Bone marrow (tissue), 2 donors: ENCODE measurements at regions not wholly inside any gene's neighbourhood (a gene's known extent, or its start where the extent isn't known, plus 50 kb on each side); places are given as distances from the start of the nearest gene placed in this dataset.

ENCODE experiments used
- DNase-seq, 2 donors: peaks; one replicate each; lab custom pipeline; 2025; lab: John Stamatoyannopoulos, UW

DNA sequence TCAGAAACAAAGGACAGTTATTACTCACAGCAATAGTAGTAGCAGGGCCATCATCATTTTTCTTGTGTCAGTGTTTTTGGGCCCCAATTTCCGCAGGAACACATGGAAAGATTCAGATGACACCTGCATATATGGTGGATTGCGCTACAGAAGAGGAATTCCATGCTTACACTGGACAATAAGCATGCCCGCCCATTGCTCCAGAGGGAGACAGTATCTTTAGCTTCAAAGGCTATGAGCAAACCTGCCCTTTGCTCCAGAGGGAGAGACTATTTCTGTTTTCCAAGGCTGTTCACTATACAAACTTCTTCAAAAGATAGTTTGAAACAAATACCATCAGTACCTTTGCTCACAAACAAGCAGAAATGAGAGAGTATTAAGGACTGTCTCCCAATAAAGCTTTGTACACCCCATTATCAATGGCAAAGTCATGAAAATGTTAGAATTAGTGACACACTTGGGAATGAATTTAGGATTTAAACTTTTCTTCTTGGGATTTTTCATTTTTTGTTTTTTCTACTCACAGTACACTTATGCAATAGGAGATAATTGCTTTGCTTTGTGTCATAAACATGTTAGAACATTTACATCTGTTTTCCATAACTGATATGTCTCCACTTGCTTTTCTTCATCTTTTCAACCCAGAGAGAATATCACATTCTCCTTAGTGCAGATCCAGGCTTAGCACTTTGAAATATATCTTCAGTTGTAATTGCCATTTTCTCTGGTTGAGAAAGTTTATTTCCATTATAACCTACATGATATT lies 564.5 kb upstream of the ZNF717 start:
- DNase-seq: no peak

DNA sequence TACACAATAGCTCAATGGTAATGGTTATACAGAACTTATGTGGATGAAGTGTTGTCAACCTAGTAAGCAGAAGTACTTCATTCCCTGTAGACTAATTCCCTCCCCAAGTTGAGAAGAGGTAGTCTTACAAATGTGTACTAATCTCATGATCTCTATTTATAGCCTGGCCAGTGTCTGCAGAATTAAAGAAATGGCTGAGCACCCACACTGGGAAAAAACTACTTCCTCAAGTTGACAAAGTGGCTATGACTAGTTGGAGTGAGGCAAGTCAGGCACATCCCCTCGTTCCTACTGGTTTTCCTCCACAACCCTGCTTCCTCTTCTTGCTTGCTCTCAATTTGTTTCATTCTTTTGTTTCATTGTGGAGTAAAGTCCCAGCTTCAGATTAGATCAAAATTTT lies 566.7 kb upstream of the ZNF717 start:
- DNase-seq: no peak

DNA sequence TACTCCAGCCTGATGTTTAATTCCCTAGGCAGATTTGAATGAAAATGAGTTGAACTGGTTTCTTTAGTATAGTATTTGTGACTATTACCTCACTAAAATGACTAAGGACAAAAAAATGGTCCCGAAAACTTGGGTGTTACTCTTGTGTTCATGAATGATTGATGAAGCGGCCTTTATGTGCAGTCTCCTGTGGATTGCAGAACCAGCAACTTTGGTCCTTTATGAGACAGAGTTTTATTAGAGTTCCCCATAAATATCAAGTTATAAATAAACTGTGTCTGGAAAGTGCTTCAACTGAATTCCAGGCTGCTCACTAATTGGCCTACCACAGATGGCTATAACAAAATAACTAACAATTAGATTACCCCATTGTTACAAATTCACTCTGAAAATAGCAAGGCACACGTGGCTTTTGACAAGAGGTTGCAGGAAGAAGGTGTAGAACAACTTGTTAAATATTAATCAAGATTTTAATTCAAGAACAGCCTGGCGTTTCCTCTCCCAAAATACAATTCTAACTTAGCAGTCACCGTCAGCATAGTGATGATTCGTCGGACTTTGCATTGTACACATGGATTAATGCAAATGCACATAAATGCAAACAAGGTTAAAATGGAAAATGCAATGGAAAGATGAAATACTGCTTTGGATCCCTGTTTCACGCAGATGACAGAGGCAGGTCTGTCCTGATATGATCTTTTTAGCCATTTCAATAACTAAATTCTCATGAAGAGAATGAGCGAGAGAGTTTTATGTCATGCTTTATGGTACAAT lies 567.3 kb upstream of the ZNF717 start:
- DNase-seq: no peak

DNA sequence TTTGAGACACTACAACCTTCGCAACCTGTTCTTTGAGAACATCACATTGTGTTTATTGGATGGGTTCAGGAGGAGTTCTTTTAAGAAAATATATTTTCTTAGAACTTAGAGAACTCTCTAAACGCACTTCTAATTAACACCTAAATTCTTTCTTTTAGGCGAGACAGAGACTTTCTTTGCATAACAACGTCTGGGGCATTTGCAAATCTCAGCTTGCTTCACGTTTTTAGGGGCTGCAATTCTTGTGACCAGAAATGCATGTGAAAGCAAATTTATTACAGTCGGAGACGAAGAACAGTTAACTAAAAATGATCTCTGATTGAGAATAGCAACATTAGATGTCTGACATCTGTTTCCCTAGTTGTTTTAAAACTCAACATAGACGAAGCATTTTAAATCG lies 568.3 kb upstream of the ZNF717 start:
- no peak for DNase-seq

DNA sequence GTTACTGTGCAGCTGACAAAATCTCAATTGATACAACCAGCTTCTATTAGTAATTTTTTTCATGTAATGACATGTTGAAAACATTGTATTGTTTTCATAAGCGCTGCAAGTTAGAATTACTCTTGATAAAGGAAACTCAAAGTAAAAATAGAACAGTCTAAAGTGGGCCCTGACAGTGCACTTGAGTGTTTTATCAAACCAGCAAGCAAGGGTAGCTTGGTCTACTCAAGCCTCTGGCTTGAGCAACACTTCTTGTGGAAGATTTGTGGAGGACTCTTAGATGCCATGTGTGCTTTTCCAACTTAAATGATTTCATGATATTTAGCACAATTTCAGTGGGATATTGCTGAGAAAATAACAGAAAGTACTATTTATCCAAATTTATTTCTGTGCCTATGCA lies 575.7 kb upstream of the ZNF717 start:
- no peak for DNase-seq

DNA sequence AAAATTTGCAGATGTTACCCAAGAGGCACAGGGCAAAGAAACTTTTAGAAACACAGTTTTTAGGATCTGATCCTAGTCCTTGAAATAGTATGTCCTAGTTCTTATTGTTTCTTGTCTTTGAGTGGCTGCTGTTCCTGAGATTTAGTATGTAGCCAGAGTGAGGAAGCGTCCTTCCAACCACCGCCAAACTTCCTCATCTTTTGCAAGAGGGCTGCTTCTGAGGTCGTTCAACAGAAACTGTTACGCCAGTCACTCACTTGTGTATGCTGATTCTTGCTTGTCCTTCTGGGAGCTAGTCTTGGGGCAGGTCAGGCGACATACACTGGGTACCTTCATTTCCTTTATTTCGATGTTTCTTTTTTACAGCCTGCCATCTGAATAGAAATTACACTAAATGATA lies 577.3 kb upstream of the ZNF717 start:
- DNase-seq: no peak

DNA sequence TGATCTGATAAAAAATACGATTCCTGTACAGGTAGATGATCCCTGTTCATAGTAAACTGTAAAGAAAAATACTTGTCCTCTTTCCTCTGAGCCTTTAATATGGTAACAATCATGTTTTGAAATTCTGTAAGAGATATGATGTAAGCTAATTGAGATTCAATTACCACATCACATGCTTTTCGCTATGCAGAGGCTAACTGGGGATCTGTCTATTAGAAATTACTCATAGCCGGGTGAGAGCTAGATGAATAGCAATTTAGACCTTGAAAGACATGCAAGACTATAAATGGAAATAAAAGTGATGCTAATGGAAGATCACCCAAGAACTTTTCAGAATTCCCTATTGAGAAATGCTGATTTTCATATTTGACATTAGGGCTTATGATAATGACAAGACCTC lies 579.9 kb upstream of the ZNF717 start:
- no peak for DNase-seq

DNA sequence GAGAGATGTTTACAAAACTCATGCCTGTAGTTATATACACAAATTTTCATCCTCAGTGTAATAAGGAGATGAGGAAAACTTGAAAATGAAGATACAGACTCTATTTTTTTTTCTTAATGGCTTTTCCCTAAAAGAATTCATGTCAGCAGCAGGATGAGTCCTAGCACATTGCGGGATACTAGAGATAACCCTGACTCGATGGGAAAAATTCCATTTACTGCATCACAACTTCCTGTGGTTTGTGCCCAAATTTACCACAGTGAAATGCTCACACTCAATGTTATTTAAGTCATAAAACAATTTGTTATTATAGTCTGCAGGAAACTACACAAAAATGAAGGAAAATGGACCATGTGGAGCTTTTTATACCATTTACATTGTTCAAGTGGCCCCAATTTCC lies 581.9 kb upstream of the ZNF717 start:
- DNase-seq: no peak

DNA sequence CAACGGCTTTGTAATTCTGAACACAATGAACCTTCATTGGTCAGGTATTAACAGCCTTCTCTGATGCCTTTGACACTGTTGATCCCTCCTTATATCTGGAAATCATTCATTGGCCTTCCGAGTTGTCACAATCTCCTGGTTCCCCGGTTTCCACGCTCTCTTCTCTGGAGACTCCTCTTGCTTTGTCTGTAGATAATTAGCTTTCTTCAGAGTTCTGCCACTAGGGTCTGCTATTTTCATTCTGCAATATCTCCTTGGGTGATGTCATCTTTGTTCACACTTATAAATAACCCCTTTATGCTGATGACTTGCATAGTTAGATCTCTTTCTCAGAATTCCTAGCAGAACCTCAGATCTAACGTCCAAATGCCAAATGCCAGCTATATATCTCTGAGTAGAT lies 583.8 kb upstream of the ZNF717 start:
- DNase-seq: no peak

DNA sequence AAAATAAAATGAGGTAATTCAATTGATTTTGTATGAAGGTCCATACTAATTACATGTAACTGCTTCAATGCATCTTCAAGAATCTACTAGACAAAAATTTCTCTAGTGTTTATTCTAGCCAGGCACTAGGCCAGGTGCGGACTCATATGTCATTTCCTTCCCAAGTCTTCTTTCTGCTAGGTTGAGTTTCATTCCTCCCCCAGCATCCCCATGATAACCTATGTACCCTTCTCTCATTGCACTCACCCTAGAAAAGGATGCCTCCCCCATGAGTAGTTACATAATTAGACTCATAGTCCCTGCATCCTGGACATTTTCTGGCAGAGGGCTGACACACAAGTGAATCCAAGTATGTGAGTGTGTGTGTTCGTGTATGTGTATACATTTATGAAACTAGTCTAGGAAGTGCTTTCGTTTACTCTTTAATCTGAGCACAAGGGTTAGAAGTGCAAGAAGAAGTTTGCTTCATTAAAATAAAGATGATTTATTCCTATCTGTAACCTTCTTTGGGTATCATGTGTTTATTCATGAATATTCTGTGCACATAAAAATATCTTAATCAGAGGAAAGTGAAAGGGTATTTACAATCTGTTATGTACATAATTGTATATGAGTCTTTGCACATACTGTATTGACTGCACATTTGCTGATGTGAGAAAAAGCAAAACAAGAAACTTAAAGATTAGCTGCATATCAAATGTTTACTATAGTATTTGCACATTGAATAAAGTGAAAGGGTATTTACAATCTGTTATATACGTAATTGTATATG lies 585.6 kb upstream of the ZNF717 start:
- DNase-seq: no peak

DNA sequence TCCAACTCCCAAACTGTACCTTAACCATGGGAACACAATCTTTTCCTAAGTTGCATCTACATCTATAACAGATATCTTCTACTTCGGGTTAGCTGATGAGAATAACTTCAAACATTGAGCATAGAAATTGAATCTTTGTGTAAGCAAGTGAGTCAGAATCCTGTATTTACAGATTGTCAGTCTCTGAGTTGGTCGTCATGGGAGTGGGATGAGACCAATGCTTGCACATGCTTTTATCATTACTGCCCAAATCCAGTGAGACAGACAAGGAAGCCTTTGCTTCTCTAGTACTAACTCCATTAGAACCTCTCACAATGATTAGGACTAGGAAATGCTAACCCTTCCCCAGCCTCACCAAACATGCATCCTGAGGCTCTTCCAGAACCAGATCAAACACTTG lies 587.1 kb upstream of the ZNF717 start:
- no peak for DNase-seq

DNA sequence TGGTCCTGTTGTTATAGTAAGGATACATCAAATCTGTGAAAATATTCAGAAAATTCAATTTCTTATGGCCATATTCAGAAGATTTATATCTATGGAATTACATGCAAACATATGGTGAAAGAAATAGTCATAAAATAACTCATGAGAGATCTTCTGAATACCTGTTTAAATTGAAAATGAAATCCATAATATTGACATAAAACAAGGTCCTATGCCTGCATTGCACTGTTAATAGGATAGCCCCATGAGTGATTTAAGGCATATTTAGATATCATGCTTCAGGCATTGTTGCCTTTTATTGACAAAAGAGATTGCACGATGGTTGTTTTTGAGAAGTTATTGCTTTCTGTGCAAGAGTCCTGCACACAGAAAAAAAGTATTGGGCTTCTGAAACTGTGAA lies 591.7 kb upstream of the ZNF717 start:
- DNase-seq: no peak

DNA sequence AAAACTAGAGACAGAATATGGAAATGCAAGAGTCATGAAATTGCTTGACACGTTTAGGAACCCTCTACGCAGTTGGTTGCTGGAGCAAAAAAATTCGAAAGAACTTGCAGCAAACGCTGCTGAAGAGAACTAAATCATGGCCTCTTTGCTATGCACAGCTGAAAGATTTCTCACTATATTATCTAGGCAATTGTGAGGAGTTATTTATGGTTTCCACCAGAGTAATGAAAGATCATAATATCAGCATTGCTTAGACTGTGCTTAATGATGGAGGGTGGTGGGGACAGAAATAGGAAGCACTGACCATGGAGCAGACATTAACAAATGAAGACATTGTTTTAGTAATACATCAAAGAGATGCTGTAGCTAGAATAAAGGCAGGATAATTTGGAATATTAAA lies 593.4 kb upstream of the ZNF717 start:
- no peak for DNase-seq

DNA sequence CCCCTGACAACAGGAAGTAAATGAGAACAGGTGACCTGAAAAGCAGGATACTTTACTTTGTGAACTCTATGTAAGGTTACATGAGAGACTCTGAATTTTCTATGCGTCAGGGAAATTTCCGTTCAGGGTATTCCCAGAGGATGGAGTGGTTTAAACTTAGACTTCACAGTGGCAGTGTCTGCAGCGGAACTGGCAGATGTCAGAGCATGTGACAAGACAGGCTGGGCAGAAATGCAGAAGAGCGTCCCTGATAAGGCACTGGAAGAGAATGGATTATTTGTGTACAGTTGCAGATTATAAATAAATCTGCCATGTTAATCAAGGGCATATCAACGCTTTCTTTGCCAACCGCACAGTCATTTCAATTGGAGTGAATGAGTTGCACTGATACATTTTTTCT lies 598.4 kb upstream of the ZNF717 start:
- DNase-seq: no peak

DNA sequence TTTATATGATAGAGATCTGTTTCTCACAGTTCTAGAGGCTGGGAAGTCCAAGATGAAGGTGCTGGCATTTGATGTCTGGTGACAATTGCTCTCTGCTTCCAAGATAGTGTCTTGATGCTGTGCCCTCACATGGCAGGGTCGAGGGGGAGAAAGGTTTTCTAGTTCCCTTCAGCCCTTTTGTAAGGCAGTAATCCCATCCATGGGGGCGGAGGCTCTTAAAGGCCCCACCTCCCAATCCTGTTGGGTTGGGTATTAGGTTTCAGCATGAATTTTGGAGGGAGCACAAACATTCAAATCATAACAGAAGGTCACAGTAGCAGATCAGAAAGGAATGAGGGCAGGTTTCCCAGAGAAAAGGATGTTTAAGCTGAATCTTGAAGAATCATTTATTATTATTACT lies 601.7 kb upstream of the ZNF717 start:
- no peak for DNase-seq

DNA sequence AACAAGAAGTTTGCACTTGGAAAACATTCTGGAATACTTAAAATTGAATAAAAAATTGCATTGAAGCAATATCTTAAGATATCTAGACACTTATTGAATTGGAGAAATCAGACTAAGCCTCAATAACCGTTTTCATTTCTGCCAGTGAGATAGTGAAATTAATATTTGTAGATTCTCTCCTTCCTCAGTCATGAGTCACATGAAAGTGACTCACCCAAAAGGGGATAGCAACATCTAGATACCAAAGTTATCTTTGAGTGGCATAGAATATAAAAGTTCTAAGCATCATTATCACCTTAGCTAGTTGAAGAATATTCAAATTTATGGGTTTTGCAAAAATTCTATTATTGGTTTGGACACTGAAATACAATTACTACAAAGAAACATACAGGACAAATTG lies 614.8 kb upstream of the ZNF717 start:
- DNase-seq: no peak

DNA sequence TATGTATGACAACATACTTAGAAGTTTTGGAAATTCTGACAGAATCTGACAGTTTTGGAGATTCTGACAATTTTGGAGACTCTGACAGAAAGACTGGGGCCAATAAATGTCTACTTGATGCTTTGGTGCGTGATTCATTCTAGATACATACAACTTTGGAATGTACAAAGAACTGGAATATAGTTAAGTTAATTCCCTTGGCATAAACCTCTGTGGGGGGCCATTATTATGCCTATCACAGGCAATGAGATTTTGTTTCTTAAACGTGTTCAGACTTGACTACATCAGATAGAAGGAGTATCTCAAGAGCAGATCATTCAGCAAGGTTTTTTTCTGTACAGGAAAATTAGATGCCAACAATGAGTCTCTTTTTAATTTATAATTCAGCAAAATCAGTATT lies 617.6 kb upstream of the ZNF717 start:
- no peak for DNase-seq

DNA sequence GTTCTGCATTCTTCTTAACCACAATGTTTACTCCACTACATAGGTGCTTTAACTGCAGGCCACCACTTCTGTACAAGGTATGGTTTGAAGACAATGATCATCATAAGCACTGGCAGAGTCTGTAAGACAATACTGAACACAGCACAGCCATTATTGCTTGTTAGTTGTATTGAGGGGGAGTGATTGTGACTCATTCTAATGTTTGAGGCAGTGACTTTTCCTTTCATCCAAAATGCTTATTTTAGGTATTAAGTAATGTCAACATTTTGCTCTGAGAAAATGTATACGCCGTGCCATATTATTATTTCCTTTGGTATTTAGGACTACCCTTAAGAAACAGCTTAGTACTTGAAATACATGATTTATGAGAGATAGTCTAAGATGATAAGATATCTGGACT lies 618.2 kb upstream of the ZNF717 start:
- DNase-seq: no peak

DNA sequence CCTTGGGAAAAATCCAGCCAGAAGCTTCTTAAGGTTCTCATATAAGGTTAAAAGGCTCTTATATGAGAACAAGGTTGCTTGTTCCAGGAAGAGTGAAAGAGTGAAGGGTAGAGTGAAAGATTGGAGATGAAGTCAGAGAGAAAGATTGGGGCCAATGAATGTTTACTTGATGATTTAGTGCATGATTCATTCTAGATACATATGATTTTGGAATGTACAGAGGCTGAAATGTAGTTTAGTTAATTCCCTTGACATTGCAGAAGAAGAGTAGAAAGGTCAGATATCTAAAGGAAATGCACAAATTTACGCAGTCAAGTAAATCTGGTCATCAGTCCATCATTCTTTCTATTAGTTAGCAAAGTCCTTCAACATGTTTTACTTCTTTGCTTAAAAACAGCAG lies 619.8 kb upstream of the ZNF717 start:
- DNase-seq: no peak

DNA sequence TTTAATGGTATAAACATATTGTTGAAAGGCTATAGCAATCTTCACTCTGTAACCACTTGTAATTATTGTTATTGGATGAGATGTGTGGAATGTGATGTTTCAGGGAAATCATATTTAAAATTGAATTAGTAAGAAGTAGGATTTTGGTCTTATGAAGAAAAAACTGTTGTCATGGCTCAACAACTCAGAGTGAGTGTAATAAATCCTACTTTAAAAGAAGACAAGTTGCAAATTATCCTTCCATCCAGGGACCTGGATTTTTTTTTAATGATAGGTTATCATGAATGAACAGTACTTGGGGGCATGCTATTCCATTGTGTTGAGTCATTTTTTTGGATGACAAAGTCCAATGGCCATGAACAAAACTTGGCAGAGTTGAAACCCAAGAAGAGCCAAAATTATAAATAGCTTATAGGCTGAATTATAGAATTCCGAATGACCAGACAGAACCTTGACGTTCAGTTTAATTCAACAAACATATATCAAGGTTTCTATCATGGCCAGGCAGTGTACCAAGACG lies 625.5 kb upstream of the ZNF717 start:
- no peak for DNase-seq

DNA sequence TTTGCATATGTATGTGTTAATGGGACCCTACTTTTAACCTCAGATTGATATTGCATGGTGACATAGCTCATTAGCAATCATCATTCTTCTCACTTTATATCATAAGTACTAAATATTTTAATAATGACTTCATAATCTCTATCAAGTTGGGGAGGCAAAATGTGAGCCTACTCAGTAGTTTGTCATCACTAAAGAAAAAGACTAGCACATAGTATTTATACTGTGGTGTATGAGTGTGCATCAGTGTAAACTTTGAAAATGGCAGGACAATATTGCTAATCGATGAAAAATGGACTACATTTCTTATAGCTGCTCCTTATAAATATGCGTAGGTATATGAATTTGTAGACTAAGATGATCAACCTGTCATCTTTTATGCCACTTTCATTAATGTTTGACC lies 624.5 kb upstream of the ROBO2 start:
- no peak for DNase-seq

DNA sequence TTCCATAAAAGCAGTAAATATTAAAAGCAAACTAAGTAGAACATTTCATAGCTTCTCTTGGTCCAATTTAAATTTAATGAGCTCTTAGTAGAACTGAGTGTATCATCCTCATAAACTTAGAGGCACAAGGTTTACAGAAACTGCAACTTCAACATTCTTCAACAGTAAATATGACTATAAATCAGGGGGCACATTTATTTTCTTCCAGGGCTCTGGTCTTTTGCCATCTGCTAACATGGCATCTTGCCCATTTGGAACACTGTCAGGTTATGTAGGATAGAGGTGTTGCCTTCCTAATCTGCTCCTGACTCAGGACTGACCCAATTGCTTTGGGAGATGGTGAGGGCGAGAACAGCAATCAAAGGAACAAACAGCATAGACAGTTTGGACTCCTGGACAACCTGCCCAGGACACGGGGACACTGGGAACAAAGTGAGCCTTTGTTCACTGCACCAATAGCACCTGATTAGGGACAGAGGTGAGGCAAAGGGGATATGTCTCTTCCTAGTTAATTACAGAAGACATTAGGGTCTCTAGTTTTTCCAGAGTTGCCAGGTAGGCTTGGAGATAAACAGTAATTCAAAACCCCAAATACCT lies 610.2 kb upstream of the ROBO2 start:
- no peak for DNase-seq
